CD4-positive, alpha-beta memory T cell (primary cell): ENCODE measurements at regions not wholly inside any gene's neighbourhood (a gene's known extent, or its start where the extent isn't known, plus 50 kb on each side); places are given as distances from the start of the nearest gene placed in this dataset.

Experiments
- CTCF ChIA-PET: fragments of 350-600 bp; sonication (Branson Sonifier 250); formaldehyde crosslinking; loops from one replicate; lab custom pipeline; 2021; ENCODE audit warnings: inconsistent platforms; ENCODE audit not compliant: partially characterized antibody; lab: Charles Lee
- POLR2A ChIA-PET: fragments of 350-600 bp; sonication (Branson Sonifier 250); formaldehyde crosslinking; loops from one replicate; lab custom pipeline; 2021; ENCODE audit not compliant: partially characterized antibody; lab: Charles Lee
- DNase-seq, 5 donors: peaks; one replicate each; pipeline versions ENCODE4 v3.0.0 to v3.0.0-alpha.2; 2020 to 2022; ENCODE audit warnings: mixed read lengths in 1 of 5
- H3K27ac ChIP-seq: one replicate; pipeline ENCODE4 v1.7.0; 2013; ENCODE audit warnings: low read depth, low read length
- H3K27me3 ChIP-seq: 2 replicates; pipeline ENCODE4 v1.7.0; 2013; ENCODE audit warnings: mild to moderate bottlenecking, low read length, moderate library complexity; ENCODE audit not compliant: insufficient read depth
- H3K36me3 ChIP-seq: 2 replicates; pipeline ENCODE4 v1.7.0; 2013; ENCODE audit warnings: mild to moderate bottlenecking, low read length, moderate library complexity; ENCODE audit not compliant: insufficient read depth
- H3K4me1 ChIP-seq: 2 replicates; pipeline ENCODE4 v1.7.0; 2013; ENCODE audit warnings: mild to moderate bottlenecking, low read length, moderate library complexity; ENCODE audit not compliant: insufficient read depth
- H3K4me3 ChIP-seq, 2 donors: one replicate each; pipeline ENCODE4 v1.7.0; 2013; ENCODE audit warnings: low read length in 2 of 2, mild to moderate bottlenecking in 1 of 2
- H3K9me3 ChIP-seq, 2 donors: one replicate each; pipeline ENCODE4 v1.7.0; 2013; ENCODE audit warnings: low read length in 2 of 2, control low read depth in 1 of 2; ENCODE audit not compliant: control insufficient read depth in 1 of 2
- H3K27ac Mint-ChIP-seq, 7 donors: one replicate each; pipeline ENCODE4 v1.8.0; 2020 to 2021; ENCODE audit warnings: mixed read lengths in 7 of 7, mild to moderate bottlenecking in 6 of 7, inconsistent platforms in 3 of 7, moderate library complexity in 3 of 7
- H3K27me3 Mint-ChIP-seq, 2 donors: one replicate each; pipeline ENCODE4 v1.8.0; 2020 to 2021; ENCODE audit warnings: mixed read lengths in 2 of 2
- H3K36me3 Mint-ChIP-seq, 2 donors: one replicate each; pipeline ENCODE4 v1.8.0; 2020 to 2021; ENCODE audit warnings: mixed read lengths in 2 of 2, inconsistent platforms in 1 of 2, mild to moderate bottlenecking in 1 of 2
- H3K4me1 Mint-ChIP-seq, 4 donors: one replicate each; pipeline ENCODE4 v1.8.0; 2020 to 2021; ENCODE audit warnings: mixed read lengths in 4 of 4, mild to moderate bottlenecking in 1 of 4
- H3K4me3 Mint-ChIP-seq, 8 donors: one replicate each; pipeline ENCODE4 v1.8.0; 2020 to 2021; ENCODE audit warnings: mixed read lengths in 8 of 8, mild to moderate bottlenecking in 7 of 8, moderate library complexity in 6 of 8, inconsistent platforms in 3 of 8
- H3K9me3 Mint-ChIP-seq, 8 donors: one replicate each; pipeline ENCODE4 v1.8.0; 2020 to 2021; ENCODE audit warnings: mixed read lengths in 8 of 8, mild to moderate bottlenecking in 5 of 8, inconsistent platforms in 3 of 8, moderate library complexity in 1 of 8
- intact Hi-C: fragments of 100-400 bp; cut with micrococcal nuclease; formaldehyde crosslinking; loops from one replicate; pipeline ENCODE4 v1.15.1; 2023

GRCh38 chr6:120526576-120526975 is 807.7 kb downstream of the TBC1D32 start:
- Mint-ChIP-seq H3K9me3 (peaks cover 0 to 7% (median 0%) of the 10 kb centered on the region in 8 donors), H3K4me1 (no peaks in the 10 kb centered on the region), H3K4me3 (no peak overlapping the region), H3K27ac (no peak overlapping the region), H3K27me3 (no peaks in the 10 kb centered on the region), H3K36me3 (no peaks in the 10 kb centered on the region)
- Histone ChIP-seq H3K4me3 (no peak overlapping the region), H3K27ac (no peak overlapping the region), H3K4me1 (no peaks in the 10 kb centered on the region), H3K36me3 (no peaks in the 10 kb centered on the region), H3K27me3 (no peaks in the 10 kb centered on the region), H3K9me3 (no peaks in the 10 kb centered on the region)
- intact Hi-C loops = no loop called here
- ChIA-PET POLR2A (no interaction called here), CTCF (no interaction called here)
- no peak for DNase-seq

- intact Hi-C loops = no loop called here
- no peaks in the 10 kb centered on the region for H3K36me3 ChIP-seq
- H3K4me3 ChIP-seq = no peak overlapping the region
- no peak for DNase-seq
- no peak overlapping the region for H3K4me3 Mint-ChIP-seq
- no peaks in the 10 kb centered on the region for H3K27me3 ChIP-seq
- CTCF ChIA-PET = no interaction called here
- H3K9me3 Mint-ChIP-seq = peaks cover 0 to 5% (median under 1%) of the 10 kb centered on the region in 8 donors
- H3K27me3 Mint-ChIP-seq = no peaks in the 10 kb centered on the region
- H3K4me1 ChIP-seq = no peaks in the 10 kb centered on the region
- H3K27ac ChIP-seq = no peak overlapping the region
- no peaks in the 10 kb centered on the region for H3K4me1 Mint-ChIP-seq
- POLR2A ChIA-PET = no interaction called here
- no peaks in the 10 kb centered on the region for H3K9me3 ChIP-seq
- H3K36me3 Mint-ChIP-seq = no peaks in the 10 kb centered on the region
- no peak overlapping the region for H3K27ac Mint-ChIP-seq
These were observed 819.7 kb downstream of the TBC1D32 start for GRCh38 chr6:120514544-120514943.

GRCh38 chr6:120511712-120512111 is 822.6 kb downstream of the TBC1D32 start:
- POLR2A ChIA-PET = no interaction called here
- Histone ChIP-seq H3K36me3 (no peaks in the 10 kb centered on the region), H3K27ac (no peak overlapping the region), H3K9me3 (no peaks in the 10 kb centered on the region), H3K4me1 (no peaks in the 10 kb centered on the region), H3K4me3 (no peak overlapping the region), H3K27me3 (no peaks in the 10 kb centered on the region)
- no peak overlapping the region for H3K4me3 Mint-ChIP-seq
- peaks cover 0 to 9% (median 2%) of the 10 kb centered on the region in 8 donors for H3K9me3 Mint-ChIP-seq
- no peaks in the 10 kb centered on the region for H3K4me1 Mint-ChIP-seq
- no peaks in the 10 kb centered on the region for H3K27me3 Mint-ChIP-seq
- intact Hi-C loops = no loop called here
- CTCF ChIA-PET = no interaction called here
- no peak for DNase-seq
- no peak overlapping the region for H3K27ac Mint-ChIP-seq
- no peaks in the 10 kb centered on the region for H3K36me3 Mint-ChIP-seq

- no peak overlapping the region for H3K27ac ChIP-seq
- intact Hi-C loops = no loop called here
These were observed 835.6 kb downstream of the TBC1D32 start for GRCh38 chr6:120498711-120499110.

GRCh38 chr6:120496661-120497060 is 837.6 kb downstream of the TBC1D32 start:
- no peak overlapping the region for H3K4me3 Mint-ChIP-seq
- H3K9me3 Mint-ChIP-seq = peaks cover 0 to 3% (median 0%) of the 10 kb centered on the region in 8 donors
- CTCF ChIA-PET = no interaction called here
- H3K36me3 ChIP-seq = no peaks in the 10 kb centered on the region
- POLR2A ChIA-PET = no interaction called here
- no peaks in the 10 kb centered on the region for H3K4me1 ChIP-seq
- no peaks in the 10 kb centered on the region for H3K4me1 Mint-ChIP-seq
- H3K4me3 ChIP-seq = no peak overlapping the region
- intact Hi-C loops = no loop called here
- no peaks in the 10 kb centered on the region for H3K9me3 ChIP-seq
- no peaks in the 10 kb centered on the region for H3K27me3 Mint-ChIP-seq
- no peaks in the 10 kb centered on the region for H3K27me3 ChIP-seq
- no peak overlapping the region for H3K27ac Mint-ChIP-seq
- H3K36me3 Mint-ChIP-seq = no peaks in the 10 kb centered on the region
- H3K27ac ChIP-seq = no peak overlapping the region
- DNase-seq = no peak

More at GRCh38 chr6:120498711-120499110, 835.6 kb downstream of the TBC1D32 start:
- Mint-ChIP-seq H3K27me3 (no peaks in the 10 kb centered on the region), H3K36me3 (no peaks in the 10 kb centered on the region), H3K4me1 (no peaks in the 10 kb centered on the region), H3K27ac (no peak overlapping the region), H3K9me3 (peaks cover 0 to 5% (median 0%) of the 10 kb centered on the region in 8 donors), H3K4me3 (no peak overlapping the region)
- ChIA-PET CTCF (no interaction called here), POLR2A (no interaction called here)
- Histone ChIP-seq H3K36me3 (no peaks in the 10 kb centered on the region), H3K9me3 (no peaks in the 10 kb centered on the region), H3K4me3 (no peak overlapping the region), H3K27me3 (no peaks in the 10 kb centered on the region), H3K4me1 (no peaks in the 10 kb centered on the region)
- DNase-seq = no peak

- Histone ChIP-seq H3K9me3 (no peaks in the 10 kb centered on the region), H3K27ac (no peak overlapping the region), H3K36me3 (no peaks in the 10 kb centered on the region), H3K4me1 (no peaks in the 10 kb centered on the region), H3K4me3 (no peak overlapping the region), H3K27me3 (no peaks in the 10 kb centered on the region)
- ChIA-PET POLR2A (no interaction called here), CTCF (no interaction called here)
- no peak overlapping the region for H3K4me3 Mint-ChIP-seq
- DNase-seq = no peak
- no peaks in the 10 kb centered on the region for H3K36me3 Mint-ChIP-seq
- H3K9me3 Mint-ChIP-seq = peaks cover 0 to 7% (median 0%) of the 10 kb centered on the region in 8 donors
- H3K4me1 Mint-ChIP-seq = no peaks in the 10 kb centered on the region
- H3K27me3 Mint-ChIP-seq = no peaks in the 10 kb centered on the region
- no peak overlapping the region for H3K27ac Mint-ChIP-seq
- intact Hi-C loops = no loop called here
These were observed 840.8 kb downstream of the TBC1D32 start for GRCh38 chr6:120493505-120493904.

GRCh38 chr6:120489941-120490340 is 844.3 kb downstream of the TBC1D32 start:
- H3K4me3 Mint-ChIP-seq = no peak overlapping the region
- no peaks in the 10 kb centered on the region for H3K9me3 ChIP-seq
- H3K36me3 ChIP-seq = no peaks in the 10 kb centered on the region
- H3K27ac ChIP-seq = no peak overlapping the region
- DNase-seq = no peak
- H3K27me3 Mint-ChIP-seq = no peaks in the 10 kb centered on the region
- ChIA-PET POLR2A (no interaction called here), CTCF (no interaction called here)
- no peaks in the 10 kb centered on the region for H3K36me3 Mint-ChIP-seq
- H3K4me3 ChIP-seq = no peak overlapping the region
- no peaks in the 10 kb centered on the region for H3K27me3 ChIP-seq
- H3K4me1 ChIP-seq = no peaks in the 10 kb centered on the region
- peaks cover 0 to 9% (median under 1%) of the 10 kb centered on the region in 8 donors for H3K9me3 Mint-ChIP-seq
- intact Hi-C loops = no loop called here
- H3K4me1 Mint-ChIP-seq = no peaks in the 10 kb centered on the region
- no peak overlapping the region for H3K27ac Mint-ChIP-seq

GRCh38 chr6:120484146-120484545 is 850.1 kb downstream of the TBC1D32 start:
- no peak overlapping the region for H3K4me3 ChIP-seq
- H3K9me3 ChIP-seq = no peaks in the 10 kb centered on the region
- intact Hi-C loops = no loop called here
- peaks cover 2 to 13% (median 6%) of the 10 kb centered on the region in 8 donors for H3K9me3 Mint-ChIP-seq
- H3K27ac Mint-ChIP-seq = no peak overlapping the region
- H3K27me3 ChIP-seq = no peaks in the 10 kb centered on the region
- H3K36me3 ChIP-seq = no peaks in the 10 kb centered on the region
- no peak overlapping the region for H3K27ac ChIP-seq
- no peaks in the 10 kb centered on the region for H3K4me1 Mint-ChIP-seq
- no peak for DNase-seq
- no peaks in the 10 kb centered on the region for H3K36me3 Mint-ChIP-seq
- ChIA-PET POLR2A (no interaction called here), CTCF (no interaction called here)
- H3K4me3 Mint-ChIP-seq = no peak overlapping the region
- H3K27me3 Mint-ChIP-seq = no peaks in the 10 kb centered on the region
- H3K4me1 ChIP-seq = no peaks in the 10 kb centered on the region
